HG03460 (cell line): ENCODE measurements at regions not wholly inside any gene's neighbourhood (a gene's known extent, or its start where the extent isn't known, plus 50 kb on each side); places are given as distances from the start of the nearest gene placed in this dataset.
A peak's percentile ranks its signal among the peaks of the same experiment; 100 is the strongest.
"Not testable (repeated sequence)": the region's sequence is repeated elsewhere in the genome, so short reads cannot be mapped to it uniquely, and the experiment has no call there.

Experiments
- ATAC-seq: cut with Tn5 transposase; IDR thresholded peaks from one replicate; pipeline ENCODE4 v1.9.1; 2021; ENCODE audit not compliant: unreplicated experiment

GRCh38 chr1:148318123-148318903, 164.8 kb downstream of the PPIAL4G start:
- no peak for ATAC-seq

- ATAC-seq: no peak
These were observed 165.4 kb upstream of the NBPF11 start for GRCh38 chr1:148317288-148317985.

- ATAC-seq: peak; percentile 63
These were observed 163.2 kb upstream of the NBPF11 start for GRCh38 chr1:148315071-148315811.

GRCh38 chr1:148310807-148311206, 158.7 kb upstream of the NBPF11 start:
- ATAC-seq: no peak

- ATAC-seq: no peak
These were observed 157.9 kb upstream of the NBPF11 start for GRCh38 chr1:148309940-148310500.

GRCh38 chr1:148308832-148309458, 156.9 kb upstream of the NBPF11 start:
- ATAC-seq: no peak

- ATAC-seq: no peak
These were observed 155.6 kb upstream of the NBPF11 start for GRCh38 chr1:148307583-148308185.

GRCh38 chr1:148304935-148305334, 152.9 kb upstream of the NBPF11 start:
- ATAC-seq: not testable (repeated sequence)

- peak; percentile 74 for ATAC-seq
These were observed 150.7 kb upstream of the NBPF11 start for GRCh38 chr1:148302586-148303364.

- ATAC-seq: not testable (repeated sequence)
These were observed 145.8 kb upstream of the NBPF11 start for GRCh38 chr1:148297852-148298251.

- ATAC-seq: no peak
These were observed 144.4 kb upstream of the NBPF11 start for GRCh38 chr1:148296511-148296910.

- no peak for ATAC-seq
These were observed 142.2 kb upstream of the NBPF11 start for GRCh38 chr1:148294116-148294807.

- no peak for ATAC-seq
These were observed 141.6 kb upstream of the NBPF11 start for GRCh38 chr1:148293651-148294050.

GRCh38 chr1:148292915-148293314, 140.8 kb upstream of the NBPF11 start:
- no peak for ATAC-seq

GRCh38 chr1:148290881-148291280, 138.8 kb upstream of the NBPF11 start:
- no peak for ATAC-seq

- ATAC-seq: no peak
These were observed 137.6 kb upstream of the NBPF11 start for GRCh38 chr1:148289647-148290046.

- ATAC-seq: not testable (repeated sequence)
These were observed 133.9 kb upstream of the NBPF11 start for GRCh38 chr1:148285946-148286345.

- peak; percentile 65 for ATAC-seq
These were observed 128.9 kb upstream of the NBPF11 start for GRCh38 chr1:148280831-148281572.
